ENCODE measurements at regions not wholly inside any gene's neighbourhood (a gene's known extent, or its start where the extent isn't known, plus 50 kb on each side); places are given as distances from the start of the nearest gene placed in this dataset.
"Not testable (repeated sequence)": the region's sequence is repeated elsewhere in the genome, so short reads cannot be mapped to it uniquely, and the experiment has no call there.

- no peaks in the 10 kb centered on the region for H3K79me2 ChIP-seq (ENCODE audit: insufficient read depth, low read length)
- peak overlapping the region; percentile 19; the same call in 1 of the 2 replicates for H2AFZ ChIP-seq (ENCODE audit: low read depth, low read length)
- no peaks in the 10 kb centered on the region for H4K20me1 ChIP-seq (ENCODE audit: insufficient read depth, low read length)
- no peak overlapping the region for H3K9ac ChIP-seq (ENCODE audit: low read depth, low read length)
- ATAC-seq (ENCODE audit: insufficient read depth, low read depth) (no peak), DNase-seq (no peak)
- no peak overlapping the region for H3K27ac ChIP-seq (ENCODE audit: low read length)
- TF ChIP-seq, protein P1, sequence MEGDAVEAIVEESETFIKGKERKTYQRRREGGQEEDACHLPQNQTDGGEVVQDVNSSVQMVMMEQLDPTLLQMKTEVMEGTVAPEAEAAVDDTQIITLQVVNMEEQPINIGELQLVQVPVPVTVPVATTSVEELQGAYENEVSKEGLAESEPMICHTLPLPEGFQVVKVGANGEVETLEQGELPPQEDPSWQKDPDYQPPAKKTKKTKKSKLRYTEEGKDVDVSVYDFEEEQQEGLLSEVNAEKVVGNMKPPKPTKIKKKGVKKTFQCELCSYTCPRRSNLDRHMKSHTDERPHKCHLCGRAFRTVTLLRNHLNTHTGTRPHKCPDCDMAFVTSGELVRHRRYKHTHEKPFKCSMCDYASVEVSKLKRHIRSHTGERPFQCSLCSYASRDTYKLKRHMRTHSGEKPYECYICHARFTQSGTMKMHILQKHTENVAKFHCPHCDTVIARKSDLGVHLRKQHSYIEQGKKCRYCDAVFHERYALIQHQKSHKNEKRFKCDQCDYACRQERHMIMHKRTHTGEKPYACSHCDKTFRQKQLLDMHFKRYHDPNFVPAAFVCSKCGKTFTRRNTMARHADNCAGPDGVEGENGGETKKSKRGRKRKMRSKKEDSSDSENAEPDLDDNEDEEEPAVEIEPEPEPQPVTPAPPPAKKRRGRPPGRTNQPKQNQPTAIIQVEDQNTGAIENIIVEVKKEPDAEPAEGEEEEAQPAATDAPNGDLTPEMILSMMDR (IDR thresholded peaks at IDR 0.05; ENCODE audit: borderline replicate concordance, extremely low read depth, low read length, poor library complexity, severe bottlenecking), result no peak
- no peak for TF ChIP-seq EZH2 (IDR thresholded peaks at IDR 0.05; ENCODE audit: borderline replicate concordance, low read depth, low read length, severe bottlenecking)
- H3K4me1 ChIP-seq (ENCODE audit: insufficient read depth, low read length), result no peaks in the 10 kb centered on the region
- H3K27me3 ChIP-seq (ENCODE audit: insufficient read depth, low read length, poor library complexity), result no peaks in the 10 kb centered on the region
- H3K4me3 ChIP-seq (ENCODE audit: low read depth in 1 of 2, low read length in 2 of 2), result no peak overlapping the region
- no peaks in the 10 kb centered on the region for H3K36me3 ChIP-seq (ENCODE audit: insufficient read depth, low read length)
- H3K9me3 ChIP-seq (ENCODE audit: insufficient read depth, low read length, severe bottlenecking), result no peaks in the 10 kb centered on the region
- no peak overlapping the region for H3K4me2 ChIP-seq (ENCODE audit: insufficient read depth, low read length)
These were observed 75.3 kb downstream of the P2RY1 start for GRCh38 chr3:152910211-152910610.

GRCh38 chr3:152910966-152911365 lies 76.0 kb downstream of the P2RY1 start:
- no peaks in the 10 kb centered on the region for H3K9me3 ChIP-seq (ENCODE audit: insufficient read depth, low read length, severe bottlenecking)
- no peak overlapping the region for H3K27ac ChIP-seq (ENCODE audit: low read length)
- no peaks in the 10 kb centered on the region for H3K36me3 ChIP-seq (ENCODE audit: insufficient read depth, low read length)
- no peak overlapping the region for H3K9ac ChIP-seq (ENCODE audit: low read depth, low read length)
- H2AFZ ChIP-seq (ENCODE audit: low read depth, low read length), result no peak overlapping the region
- H4K20me1 ChIP-seq (ENCODE audit: insufficient read depth, low read length), result no peaks in the 10 kb centered on the region
- H3K4me1 ChIP-seq (ENCODE audit: insufficient read depth, low read length), result no peaks in the 10 kb centered on the region
- H3K4me3 ChIP-seq (ENCODE audit: low read depth in 1 of 2, low read length in 2 of 2), result no peak overlapping the region
- no peak for ATAC-seq (ENCODE audit: insufficient read depth, low read depth)
- no peak overlapping the region for H3K4me2 ChIP-seq (ENCODE audit: insufficient read depth, low read length)
- no peaks in the 10 kb centered on the region for H3K79me2 ChIP-seq (ENCODE audit: insufficient read depth, low read length)
- no peak for TF ChIP-seq EZH2 (IDR thresholded peaks at IDR 0.05; ENCODE audit: borderline replicate concordance, low read depth, low read length, severe bottlenecking)
- TF ChIP-seq, protein P1 (IDR thresholded peaks at IDR 0.05; ENCODE audit: borderline replicate concordance, extremely low read depth, low read length, poor library complexity, severe bottlenecking), result no peak
- H3K27me3 ChIP-seq (ENCODE audit: insufficient read depth, low read length, poor library complexity), result no peaks in the 10 kb centered on the region
- no peak for DNase-seq

DNA sequence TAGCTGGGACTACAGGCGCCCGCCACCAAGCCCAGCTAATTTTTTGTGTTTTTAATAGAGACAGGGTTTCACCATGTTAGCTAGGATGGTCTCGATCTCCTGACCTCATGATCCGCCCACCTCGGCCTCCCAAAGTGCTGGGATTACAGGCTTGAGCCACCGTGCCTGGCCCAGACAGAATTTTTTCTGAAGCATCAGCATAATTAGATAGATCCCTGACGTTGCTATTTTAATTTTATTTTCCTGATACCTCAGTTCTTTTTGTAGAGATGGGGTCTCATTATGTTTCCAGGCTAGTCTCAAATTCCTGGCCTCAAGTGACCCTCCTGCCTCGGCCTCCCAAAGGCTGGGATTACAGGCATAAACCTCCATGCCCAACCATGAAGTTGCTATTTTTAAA lies 79.8 kb downstream of the P2RY1 start:
- H4K20me1 ChIP-seq (ENCODE audit: insufficient read depth, low read length); H3K79me2 ChIP-seq (ENCODE audit: insufficient read depth, low read length); H2AFZ ChIP-seq (ENCODE audit: low read depth, low read length); H3K27me3 ChIP-seq (ENCODE audit: insufficient read depth, low read length, poor library complexity); DNase-seq; H3K36me3 ChIP-seq (ENCODE audit: insufficient read depth, low read length); H3K4me1 ChIP-seq (ENCODE audit: insufficient read depth, low read length); H3K4me2 ChIP-seq (ENCODE audit: insufficient read depth, low read length); ATAC-seq (ENCODE audit: insufficient read depth, low read depth); H3K27ac ChIP-seq (ENCODE audit: low read length); H3K9ac ChIP-seq (ENCODE audit: low read depth, low read length); H3K9me3 ChIP-seq (ENCODE audit: insufficient read depth, low read length, severe bottlenecking); H3K4me3 ChIP-seq (ENCODE audit: low read depth in 1 of 2, low read length in 2 of 2): not testable (repeated sequence)

- no peak overlapping the region for H3K27ac ChIP-seq (ENCODE audit: low read length)
- H3K9ac ChIP-seq (ENCODE audit: low read depth, low read length), result no peak overlapping the region
- ATAC-seq (ENCODE audit: insufficient read depth, low read depth) (no peak), DNase-seq (no peak)
- H3K36me3 ChIP-seq (ENCODE audit: insufficient read depth, low read length), result no peaks in the 10 kb centered on the region
- H3K27me3 ChIP-seq (ENCODE audit: insufficient read depth, low read length, poor library complexity), result no peaks in the 10 kb centered on the region
- no peak overlapping the region for H2AFZ ChIP-seq (ENCODE audit: low read depth, low read length)
- H4K20me1 ChIP-seq (ENCODE audit: insufficient read depth, low read length), result no peaks in the 10 kb centered on the region
- H3K9me3 ChIP-seq (ENCODE audit: insufficient read depth, low read length, severe bottlenecking), result no peaks in the 10 kb centered on the region
- TF ChIP-seq, protein P1 (IDR thresholded peaks at IDR 0.05; ENCODE audit: borderline replicate concordance, extremely low read depth, low read length, poor library complexity, severe bottlenecking), result no peak
- H3K4me2 ChIP-seq (ENCODE audit: insufficient read depth, low read length), result no peak overlapping the region
- H3K79me2 ChIP-seq (ENCODE audit: insufficient read depth, low read length), result no peaks in the 10 kb centered on the region
- H3K4me3 ChIP-seq (ENCODE audit: low read depth in 1 of 2, low read length in 2 of 2), result no peak overlapping the region
- no peaks in the 10 kb centered on the region for H3K4me1 ChIP-seq (ENCODE audit: insufficient read depth, low read length)
These were observed 80.8 kb downstream of the P2RY1 start for GRCh38 chr3:152915695-152916094.
